Activated T-helper 17 cell treated with anti-CD3 and anti-CD28 coated beads, Interleukin-2, amount 50 U/mL, for 72 hours (primary cell): ENCODE measurements at regions not wholly inside any gene's neighbourhood (a gene's known extent, or its start where the extent isn't known, plus 50 kb on each side); places are given as distances from the start of the nearest gene placed in this dataset.

Source experiments
- ATAC-seq: fragments of 150-1000 bp; cut with Tn5 transposase; replicated peaks from 2 replicates; pipeline ENCODE4 v1.10.0; 2021; ENCODE audit warnings: mild to moderate bottlenecking, moderate library complexity
- H3K27ac Mint-ChIP-seq: one replicate; pipeline ENCODE4 v1.8.0; 2022; ENCODE audit warnings: mixed read lengths
- H3K27me3 Mint-ChIP-seq: one replicate; pipeline ENCODE4 v1.8.0; 2022; ENCODE audit warnings: mixed read lengths
- H3K36me3 Mint-ChIP-seq: one replicate; pipeline ENCODE4 v1.8.0; 2022; ENCODE audit warnings: low read depth, mild to moderate bottlenecking, mixed read lengths
- H3K4me1 Mint-ChIP-seq: one replicate; pipeline ENCODE4 v1.8.0; 2022; ENCODE audit warnings: mixed read lengths
- H3K4me3 Mint-ChIP-seq: one replicate; pipeline ENCODE4 v1.8.0; 2022; ENCODE audit warnings: mild to moderate bottlenecking, mixed read lengths
- H3K9me3 Mint-ChIP-seq: one replicate; pipeline ENCODE4 v1.8.0; 2022; ENCODE audit warnings: mixed read lengths

GRCh38 chr20:50428097-50428828, 81.9 kb upstream of the PTPN1 start:
- ATAC-seq: no peak

DNA sequence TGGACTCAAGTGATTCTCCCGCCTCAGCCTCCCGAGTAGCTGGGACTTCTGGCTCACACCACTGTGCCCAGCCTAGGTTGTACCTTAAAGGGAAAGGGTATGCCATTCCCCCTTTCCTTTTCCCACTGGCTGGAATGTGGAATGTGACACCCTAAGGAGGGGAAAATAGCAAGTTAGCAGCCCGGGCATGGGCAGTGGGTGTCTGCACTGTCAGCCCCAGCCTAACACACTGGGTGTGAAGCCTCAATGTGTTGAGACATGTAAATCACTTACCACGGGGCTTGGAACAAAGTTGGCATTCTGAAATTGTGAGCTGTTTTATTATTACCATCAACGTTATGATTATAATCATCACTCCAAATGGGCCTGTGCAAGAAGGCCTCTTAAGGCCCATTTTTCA, 80.8 kb upstream of the PTPN1 start:
- H3K36me3 Mint-ChIP-seq: no peaks in the 10 kb centered on the region
- ATAC-seq: no peak
- no peak overlapping the region for H3K4me3 Mint-ChIP-seq
- no peak overlapping the region for H3K27ac Mint-ChIP-seq
- H3K4me1 Mint-ChIP-seq: no peaks in the 10 kb centered on the region
- H3K9me3 Mint-ChIP-seq: no peaks in the 10 kb centered on the region
- H3K27me3 Mint-ChIP-seq: peaks cover 7% of the 10 kb centered on the region

More at GRCh38 chr20:50428097-50428828, 81.9 kb upstream of the PTPN1 start:
- Mint-ChIP-seq H3K4me3 (no peak overlapping the region), H3K27me3 (peaks cover 10% of the 10 kb centered on the region), H3K27ac (no peak overlapping the region), H3K9me3 (no peaks in the 10 kb centered on the region), H3K4me1 (no peaks in the 10 kb centered on the region), H3K36me3 (no peaks in the 10 kb centered on the region)

GRCh38 chr20:50431066-50431450, 79.1 kb upstream of the PTPN1 start:
- no peaks in the 10 kb centered on the region for H3K4me1 Mint-ChIP-seq
- H3K4me3 Mint-ChIP-seq: no peak overlapping the region
- no peaks in the 10 kb centered on the region for H3K36me3 Mint-ChIP-seq
- no peaks in the 10 kb centered on the region for H3K9me3 Mint-ChIP-seq
- no peak overlapping the region for H3K27ac Mint-ChIP-seq
- ATAC-seq: no peak
- peaks cover 5% of the 10 kb centered on the region for H3K27me3 Mint-ChIP-seq

- H3K4me1 Mint-ChIP-seq: no peaks in the 10 kb centered on the region
- H3K9me3 Mint-ChIP-seq: no peaks in the 10 kb centered on the region
- no peak overlapping the region for H3K27ac Mint-ChIP-seq
- ATAC-seq: no peak
- peaks cover 5% of the 10 kb centered on the region for H3K27me3 Mint-ChIP-seq
- no peaks in the 10 kb centered on the region for H3K36me3 Mint-ChIP-seq
- H3K4me3 Mint-ChIP-seq: no peak overlapping the region
These were observed 77.0 kb upstream of the PTPN1 start for GRCh38 chr20:50433001-50433761.

GRCh38 chr20:50434321-50434652, 75.9 kb upstream of the PTPN1 start:
- Mint-ChIP-seq H3K4me3 (no peak overlapping the region), H3K36me3 (no peaks in the 10 kb centered on the region), H3K9me3 (no peaks in the 10 kb centered on the region), H3K27me3 (peaks cover 5% of the 10 kb centered on the region), H3K4me1 (no peaks in the 10 kb centered on the region), H3K27ac (no peak overlapping the region)
- no peak for ATAC-seq

GRCh38 chr20:50434653-50435396, 75.4 kb upstream of the PTPN1 start:
- no peak overlapping the region for H3K4me3 Mint-ChIP-seq
- ATAC-seq: no peak
- peaks cover 3% of the 10 kb centered on the region for H3K4me1 Mint-ChIP-seq
- H3K9me3 Mint-ChIP-seq: no peaks in the 10 kb centered on the region
- H3K36me3 Mint-ChIP-seq: no peaks in the 10 kb centered on the region
- peaks cover 5% of the 10 kb centered on the region for H3K27me3 Mint-ChIP-seq
- no peak overlapping the region for H3K27ac Mint-ChIP-seq

DNA sequence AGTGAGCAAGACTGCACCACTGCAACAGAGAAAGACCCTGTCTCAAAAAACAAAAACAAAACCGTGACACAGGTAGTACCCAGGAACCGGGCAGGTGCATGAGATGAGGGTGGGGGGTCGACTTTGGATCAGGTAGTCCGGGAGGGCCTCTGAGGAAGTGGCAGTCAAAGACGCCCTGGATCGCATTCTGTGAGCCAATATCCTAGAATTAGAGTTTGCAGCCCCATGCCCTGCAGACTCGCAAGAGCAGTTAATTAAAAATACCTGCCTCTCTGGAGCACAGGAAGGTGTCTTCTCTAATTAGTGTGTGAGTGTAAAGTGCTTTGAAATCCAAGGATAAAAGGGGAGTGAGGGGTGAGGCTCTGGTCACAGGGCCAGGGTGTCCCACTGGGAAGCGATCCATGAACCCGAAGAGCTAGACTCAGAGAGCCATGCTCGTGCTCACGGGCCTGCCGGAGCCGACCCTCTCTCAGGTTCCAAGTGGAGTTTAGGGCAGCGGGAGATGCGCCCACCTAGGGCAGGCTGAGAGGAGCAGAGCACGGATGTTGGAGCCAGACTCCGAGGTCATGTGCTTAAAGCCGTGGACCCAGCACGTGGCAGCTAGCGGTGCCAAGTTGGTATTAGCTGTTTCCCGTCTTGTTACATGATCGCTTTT, 74.7 kb upstream of the PTPN1 start:
- H3K4me1 Mint-ChIP-seq: peaks cover 10% of the 10 kb centered on the region
- H3K36me3 Mint-ChIP-seq: no peaks in the 10 kb centered on the region
- H3K27ac Mint-ChIP-seq: no peak overlapping the region
- peaks cover 5% of the 10 kb centered on the region for H3K27me3 Mint-ChIP-seq
- no peaks in the 10 kb centered on the region for H3K9me3 Mint-ChIP-seq
- no peak for ATAC-seq
- H3K4me3 Mint-ChIP-seq: no peak overlapping the region

GRCh38 chr20:50436052-50436656, 74.0 kb upstream of the PTPN1 start:
- no peak overlapping the region for H3K27ac Mint-ChIP-seq
- H3K27me3 Mint-ChIP-seq: peaks cover 5% of the 10 kb centered on the region
- no peaks in the 10 kb centered on the region for H3K36me3 Mint-ChIP-seq
- no peak for ATAC-seq
- peaks cover 16% of the 10 kb centered on the region for H3K4me1 Mint-ChIP-seq
- H3K9me3 Mint-ChIP-seq: no peaks in the 10 kb centered on the region
- no peak overlapping the region for H3K4me3 Mint-ChIP-seq

DNA sequence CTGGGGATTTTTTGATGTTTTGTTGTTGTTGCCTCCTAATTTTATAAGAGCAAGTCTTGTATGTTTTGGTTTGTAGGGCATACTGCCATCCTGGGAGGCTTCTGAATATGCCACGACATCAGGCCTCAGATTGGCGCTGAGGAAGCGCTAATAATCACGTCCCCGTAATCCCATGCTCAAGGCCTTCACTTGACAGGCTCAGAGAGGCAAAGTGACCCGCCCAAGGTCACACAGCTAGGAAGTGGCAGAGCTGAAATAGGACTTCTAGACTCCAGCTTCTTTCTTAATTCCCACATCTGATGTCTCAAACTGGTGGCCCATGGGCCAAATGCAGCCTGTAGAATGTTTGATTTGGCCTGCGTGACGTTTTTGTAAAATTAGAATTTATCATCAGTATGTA, 73.5 kb upstream of the PTPN1 start:
- Mint-ChIP-seq H3K27ac (no peak overlapping the region), H3K36me3 (no peaks in the 10 kb centered on the region), H3K9me3 (no peaks in the 10 kb centered on the region), H3K4me3 (no peak overlapping the region), H3K4me1 (peaks cover 20% of the 10 kb centered on the region), H3K27me3 (peaks cover under 1% of the 10 kb centered on the region)
- no peak for ATAC-seq

- ATAC-seq: peak; percentile 65
- H3K36me3 Mint-ChIP-seq: no peaks in the 10 kb centered on the region
- H3K27ac Mint-ChIP-seq: no peak overlapping the region
- H3K27me3 Mint-ChIP-seq: no peaks in the 10 kb centered on the region
- peaks cover 20% of the 10 kb centered on the region for H3K4me1 Mint-ChIP-seq
- no peak overlapping the region for H3K4me3 Mint-ChIP-seq
- no peaks in the 10 kb centered on the region for H3K9me3 Mint-ChIP-seq
These were observed 71.2 kb upstream of the PTPN1 start for GRCh38 chr20:50438986-50439407.

DNA sequence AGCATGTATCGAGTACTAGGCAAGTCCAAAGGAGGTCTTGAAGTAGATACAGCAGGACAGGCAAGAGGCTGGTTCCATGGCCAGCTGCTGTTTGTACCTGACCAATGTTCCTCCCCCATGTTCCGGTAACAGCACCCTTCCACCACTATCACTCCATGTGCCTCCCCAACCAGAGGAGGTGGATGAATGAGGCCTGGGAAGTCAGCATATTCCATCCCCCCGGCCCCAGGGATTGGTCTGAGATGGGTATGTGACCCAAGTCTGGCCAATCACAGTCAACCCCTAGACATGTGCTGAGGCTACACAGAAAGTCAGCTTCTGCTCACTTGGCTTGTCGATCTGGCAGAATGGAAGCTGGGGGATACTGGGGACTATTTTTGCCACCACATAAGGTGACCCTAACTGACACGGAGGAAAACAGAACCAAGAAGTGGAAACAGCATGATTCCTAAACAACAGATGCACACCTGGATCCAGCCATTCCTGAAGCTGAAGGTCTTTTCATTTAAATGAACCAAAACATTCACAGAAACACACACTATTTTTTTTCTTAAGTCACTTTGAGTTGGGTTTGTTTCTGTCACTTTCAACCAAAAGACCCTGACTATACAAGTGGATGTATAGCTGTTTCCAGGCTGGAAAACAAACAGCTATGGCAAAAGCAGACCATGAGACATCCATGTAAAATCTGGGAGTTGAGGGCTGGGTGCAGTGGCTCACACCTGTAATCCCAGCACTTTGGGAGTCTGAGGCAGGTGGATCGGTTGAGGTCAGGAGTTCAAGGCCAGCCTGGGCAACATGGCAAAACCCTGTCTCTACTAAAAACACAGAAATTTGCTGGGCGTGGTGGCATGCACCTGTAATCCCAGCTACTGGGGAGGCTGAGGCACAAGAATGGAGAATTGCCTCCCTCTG, 70.4 kb upstream of the PTPN1 start:
- Mint-ChIP-seq H3K27ac (peak overlapping the region; percentile 90), H3K4me1 (peaks cover 20% of the 10 kb centered on the region), H3K27me3 (no peaks in the 10 kb centered on the region), H3K4me3 (peak overlapping the region; percentile 68), H3K9me3 (no peaks in the 10 kb centered on the region), H3K36me3 (no peaks in the 10 kb centered on the region)
- no peak for ATAC-seq

DNA sequence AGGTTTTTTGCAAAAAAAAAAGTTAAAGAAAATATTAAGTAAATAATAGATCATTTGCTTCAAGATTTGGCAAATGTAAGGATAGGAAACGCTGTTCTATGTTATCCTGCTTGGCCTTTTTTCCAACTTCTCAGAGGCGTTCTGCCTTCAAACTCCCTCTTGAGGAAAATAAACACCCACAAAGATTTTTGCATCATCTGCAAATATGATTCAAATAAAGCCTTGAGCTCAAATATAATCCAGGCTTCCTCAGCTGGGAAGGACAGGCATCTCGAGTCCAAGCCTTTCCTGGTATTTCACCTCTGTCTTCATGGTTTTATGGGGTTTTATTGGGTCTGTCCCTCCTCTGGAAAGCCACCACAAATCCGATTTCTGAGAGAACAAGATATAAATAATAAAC, 67.7 kb upstream of the PTPN1 start:
- peaks cover 20% of the 10 kb centered on the region for H3K4me1 Mint-ChIP-seq
- no peaks in the 10 kb centered on the region for H3K36me3 Mint-ChIP-seq
- no peak for ATAC-seq
- no peak overlapping the region for H3K4me3 Mint-ChIP-seq
- H3K27me3 Mint-ChIP-seq: peaks cover 4% of the 10 kb centered on the region
- no peaks in the 10 kb centered on the region for H3K9me3 Mint-ChIP-seq
- no peak overlapping the region for H3K27ac Mint-ChIP-seq

GRCh38 chr20:50445354-50446151, 64.6 kb upstream of the PTPN1 start:
- no peaks in the 10 kb centered on the region for H3K36me3 Mint-ChIP-seq
- no peaks in the 10 kb centered on the region for H3K9me3 Mint-ChIP-seq
- no peak overlapping the region for H3K27ac Mint-ChIP-seq
- H3K27me3 Mint-ChIP-seq: peaks cover 21% of the 10 kb centered on the region
- peaks cover 10% of the 10 kb centered on the region for H3K4me1 Mint-ChIP-seq
- ATAC-seq: no peak
- no peak overlapping the region for H3K4me3 Mint-ChIP-seq
